NCI-H2081 treated with DMSO at 0.1 percent for 48 hours (cell line): ENCODE measurements at regions not wholly inside any gene's neighbourhood (a gene's known extent, or its start where the extent isn't known, plus 50 kb on each side); places are given as distances from the start of the nearest gene placed in this dataset.

Experiments used
- DNase-seq: peaks from one replicate; lab custom pipeline; 2025; lab: John Stamatoyannopoulos, UW

GRCh38 chr1:22350924-22351767 lies 100.5 kb upstream of the ZBTB40 start:
- DNase-seq = no peak

GRCh38 chr1:22351768-22352080 lies 99.9 kb upstream of the ZBTB40 start:
- no peak for DNase-seq

- DNase-seq = no peak
Measured at GRCh38 chr1:22352355-22352754, 99.3 kb upstream of the ZBTB40 start.

- no peak for DNase-seq
Measured at GRCh38 chr1:22352896-22353295, 98.8 kb upstream of the ZBTB40 start.

DNA sequence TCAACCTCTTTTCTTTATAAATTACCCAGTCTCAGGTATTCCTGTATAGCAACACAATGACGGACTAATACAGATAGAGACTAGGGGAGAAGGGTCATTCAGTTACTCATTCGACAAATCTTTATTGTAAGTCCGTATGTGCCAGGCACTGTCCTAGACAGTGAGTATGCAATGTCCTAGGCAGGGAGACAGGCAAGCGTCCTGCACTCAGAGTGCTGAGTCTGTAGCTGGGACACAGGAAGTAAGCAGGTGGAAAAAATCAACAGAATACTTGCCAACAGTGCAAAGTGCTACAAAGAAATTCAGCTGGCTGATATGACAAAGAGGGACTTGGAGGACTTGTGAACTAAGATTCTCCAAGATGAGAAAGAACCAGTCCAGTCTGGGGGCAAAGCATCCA lies 92.2 kb upstream of the ZBTB40 start:
- DNase-seq = no peak

DNA sequence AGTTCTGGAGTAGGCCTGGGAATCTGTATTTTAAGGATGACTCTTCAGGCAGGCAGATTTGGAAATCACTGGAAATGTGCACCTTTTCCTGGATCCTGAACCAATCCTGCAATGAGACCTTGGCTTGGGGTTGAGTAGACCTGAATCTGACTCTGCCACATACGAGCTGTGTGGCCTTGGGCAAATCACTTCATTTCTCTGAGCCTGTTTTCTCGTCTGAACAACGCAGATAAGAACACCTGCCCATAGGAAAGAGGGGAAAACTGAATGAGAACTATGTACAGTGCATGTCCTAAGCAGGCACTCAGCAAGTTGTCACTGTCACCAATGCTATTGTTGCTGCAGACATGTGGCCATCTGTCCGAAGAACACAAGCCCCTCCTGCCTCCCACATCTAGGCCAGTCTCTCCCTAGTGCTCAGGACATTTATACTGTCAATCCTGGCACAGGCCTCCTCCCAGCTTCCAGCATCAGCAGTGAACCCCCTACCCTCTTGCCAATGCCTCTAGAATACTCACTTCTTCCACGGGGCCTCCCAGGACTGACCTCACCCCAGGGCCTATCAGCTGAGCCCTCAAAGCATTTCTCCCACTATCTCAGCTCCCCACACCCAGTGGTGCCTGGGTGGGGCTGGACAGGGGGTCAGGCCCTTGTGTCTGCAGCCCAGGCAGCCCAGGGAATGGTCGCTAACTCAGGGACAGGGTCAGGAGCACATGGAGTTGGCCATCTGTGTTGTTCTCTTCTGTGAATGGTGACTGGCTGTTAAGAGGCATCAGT lies 88.8 kb upstream of the ZBTB40 start:
- DNase-seq = no peak

DNA sequence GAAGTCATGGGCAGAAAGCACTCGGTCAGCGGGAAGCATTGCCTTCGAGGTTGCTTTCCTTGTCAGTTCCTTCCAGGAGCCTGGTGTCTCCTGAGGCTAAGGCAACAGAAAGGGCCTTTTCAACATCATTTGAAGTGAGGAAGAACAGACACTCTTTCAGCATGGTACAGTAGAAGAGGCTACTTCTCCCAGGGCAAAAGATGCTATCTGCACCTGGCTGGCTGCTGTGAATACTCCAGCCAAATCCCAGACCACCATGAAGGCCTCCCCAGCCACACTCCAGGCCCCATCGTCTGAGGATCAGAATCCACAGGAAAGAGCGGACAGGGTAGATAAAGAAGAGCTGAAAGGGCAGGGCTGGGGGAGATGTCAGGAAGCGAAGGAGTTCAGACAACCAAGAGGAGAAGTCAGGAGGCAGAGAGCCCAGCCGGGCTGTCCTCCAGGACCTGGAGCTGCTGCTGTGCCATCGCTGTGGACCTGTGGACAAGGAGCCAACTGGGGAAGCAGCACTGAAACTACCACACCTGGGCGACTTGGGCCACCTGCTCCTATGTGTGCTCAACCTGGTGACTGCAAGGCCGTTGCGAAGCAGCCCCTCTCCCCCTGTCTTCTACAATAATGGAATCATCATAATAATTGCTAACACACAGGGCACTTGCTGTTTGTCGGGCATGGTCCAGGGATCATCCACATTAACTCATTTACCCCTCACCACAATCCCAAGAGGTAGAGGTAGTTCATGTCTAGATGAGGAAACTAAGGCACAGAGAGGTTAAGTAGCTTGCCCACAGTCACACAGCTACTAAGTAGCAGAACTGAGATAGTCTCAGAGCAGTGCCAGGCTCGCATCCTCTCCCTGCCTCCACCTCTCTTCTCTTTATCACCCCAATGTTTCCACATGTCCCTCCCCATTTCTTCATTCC lies 88.0 kb upstream of the ZBTB40 start:
- DNase-seq = no peak

GRCh38 chr1:22364326-22364650 lies 87.4 kb upstream of the ZBTB40 start:
- no peak for DNase-seq

- no peak for DNase-seq
Measured at GRCh38 chr1:22364764-22365163, 86.9 kb upstream of the ZBTB40 start.

- no peak for DNase-seq
Measured at GRCh38 chr1:22365331-22366295, 86.0 kb upstream of the ZBTB40 start.

DNA sequence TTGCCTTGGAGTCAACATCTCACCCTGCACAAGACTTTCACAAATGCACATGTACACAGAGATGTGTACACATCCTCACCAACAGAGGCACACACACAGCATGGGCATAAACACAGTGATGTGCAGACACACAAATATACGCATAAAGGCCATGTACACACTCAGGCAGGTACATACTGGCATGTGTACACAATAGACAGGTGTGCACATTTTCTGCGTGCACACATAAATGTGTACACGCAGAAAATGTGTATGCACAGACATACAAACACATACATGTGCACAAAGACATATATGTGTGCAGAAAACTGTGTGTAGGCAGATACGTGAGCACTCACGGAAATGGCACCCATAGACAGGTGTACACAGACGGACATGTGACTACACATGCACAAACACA lies 85.3 kb upstream of the ZBTB40 start:
- DNase-seq = no peak

- DNase-seq = no peak
Measured at GRCh38 chr1:22368125-22368524, 83.5 kb upstream of the ZBTB40 start.

DNA sequence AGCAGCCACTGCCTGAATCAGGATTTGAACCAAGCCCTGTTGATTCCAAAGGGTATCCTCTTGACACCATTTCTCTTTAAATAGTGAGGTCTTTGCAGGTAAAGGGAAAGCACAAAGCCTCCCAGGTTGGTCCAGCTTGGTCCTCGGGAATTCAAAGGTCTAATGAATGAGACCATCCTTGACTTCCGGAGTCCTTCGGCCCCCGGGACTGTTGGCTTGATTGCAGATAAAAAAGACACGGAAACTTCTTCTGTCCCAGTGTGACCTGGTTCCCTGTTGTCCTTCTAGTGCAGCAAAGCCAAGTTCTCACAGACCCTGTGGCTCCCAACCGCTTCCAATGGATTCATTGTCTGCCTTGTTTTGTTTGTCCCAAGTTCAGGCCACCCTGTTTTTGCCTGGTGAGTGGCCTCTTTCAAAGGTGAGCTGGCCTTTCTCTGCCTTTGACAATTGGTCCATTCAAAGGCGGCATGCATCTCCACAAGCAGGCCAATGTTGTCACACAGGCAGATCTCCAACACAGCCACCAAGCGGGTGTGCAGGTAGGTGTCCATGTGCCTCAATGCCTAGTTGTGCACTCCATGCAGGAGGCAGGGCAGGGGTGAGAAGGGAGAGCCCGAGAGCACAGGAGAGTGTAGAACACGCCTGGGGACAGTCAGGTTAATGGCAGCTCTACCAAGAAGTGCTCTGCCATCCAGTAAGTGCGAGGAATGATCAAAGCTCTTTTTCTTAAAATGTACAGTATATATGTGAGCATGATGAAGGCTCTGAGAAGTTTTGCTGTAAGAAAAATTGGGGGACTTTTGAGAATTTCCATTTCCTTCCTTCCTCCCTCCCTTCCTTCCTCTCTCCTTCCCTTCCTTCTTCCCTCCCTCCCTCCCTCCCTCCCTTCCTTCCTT lies 82.1 kb upstream of the ZBTB40 start:
- no peak for DNase-seq

DNA sequence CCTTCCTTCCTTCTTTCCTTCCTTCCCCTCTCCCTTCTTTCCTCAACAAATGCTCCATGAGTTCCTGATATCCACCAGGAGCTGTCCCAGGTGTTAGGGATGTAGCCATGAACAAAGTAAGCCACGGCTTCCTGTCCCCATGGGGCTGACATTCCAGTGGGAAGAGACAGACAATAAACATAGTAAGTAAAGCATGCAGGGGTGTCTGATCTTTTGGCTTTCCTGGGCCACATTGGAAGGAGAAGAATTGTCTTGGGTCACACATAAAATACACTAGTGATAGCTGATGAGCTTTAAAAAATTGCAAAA lies 81.5 kb upstream of the ZBTB40 start:
- DNase-seq = no peak

DNA sequence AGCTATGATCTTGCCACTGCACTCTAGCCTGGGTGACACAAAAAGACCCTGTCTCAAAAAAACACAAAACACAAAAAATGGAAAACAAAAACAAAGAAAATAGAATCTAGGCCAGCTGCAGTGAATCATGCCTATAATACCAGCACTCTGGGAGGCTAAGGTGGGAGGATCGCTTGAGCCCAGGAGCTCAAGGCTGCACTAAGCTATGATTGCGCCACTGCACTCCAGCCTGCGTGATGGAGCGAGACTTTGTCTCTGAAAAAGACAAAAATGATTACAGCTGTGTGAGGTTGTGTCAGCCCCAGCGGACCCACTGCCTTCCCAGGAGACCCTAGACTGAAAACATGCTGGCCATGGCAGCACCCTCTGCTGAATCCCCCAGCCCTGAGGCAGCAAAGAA lies 80.2 kb upstream of the ZBTB40 start:
- DNase-seq = no peak

GRCh38 chr1:22373252-22373651 lies 78.4 kb upstream of the ZBTB40 start:
- DNase-seq = no peak

DNA sequence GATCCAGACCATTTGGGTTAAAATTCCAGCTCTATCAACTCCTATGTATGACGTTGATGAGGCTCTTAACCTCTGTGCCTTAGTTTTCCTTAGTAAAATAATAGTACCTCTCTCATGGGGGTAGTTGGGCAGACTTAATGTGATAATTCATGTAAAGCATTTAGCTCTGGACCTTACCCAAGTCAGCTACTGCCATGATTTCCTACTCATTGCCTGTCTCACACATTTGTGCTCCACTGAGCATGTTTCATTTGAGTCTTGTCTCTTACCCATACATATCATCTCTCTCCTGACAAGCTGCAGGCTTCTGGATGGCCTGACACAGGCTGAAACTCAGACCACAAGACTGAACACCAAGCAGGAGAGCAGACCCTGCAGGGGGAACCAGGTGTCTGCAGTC lies 77.7 kb upstream of the ZBTB40 start:
- DNase-seq = no peak

GRCh38 chr1:22375601-22376000 lies 76.0 kb upstream of the ZBTB40 start:
- no peak for DNase-seq

- DNase-seq = no peak
Measured at GRCh38 chr1:22376001-22376400, 75.7 kb upstream of the ZBTB40 start.

DNA sequence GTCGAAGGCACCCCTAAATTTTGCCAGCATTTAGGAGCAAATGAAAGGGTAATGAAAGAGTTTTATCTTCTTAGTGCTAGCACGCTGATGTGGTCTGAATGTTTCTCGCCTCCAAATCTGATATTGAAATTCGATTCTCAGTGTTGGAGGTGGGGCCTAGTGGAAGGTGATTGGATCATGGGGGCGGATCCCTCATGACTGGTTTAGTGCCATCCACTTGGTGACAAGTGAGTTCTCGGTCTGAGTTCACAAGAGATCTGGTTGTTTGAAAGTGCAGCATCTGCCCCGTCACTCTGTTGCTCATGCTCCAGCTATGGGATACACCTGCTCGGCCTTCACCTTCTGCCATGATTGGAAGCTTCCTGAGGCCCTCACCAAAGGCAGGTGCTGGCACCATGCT lies 75.1 kb upstream of the ZBTB40 start:
- no peak for DNase-seq

DNA sequence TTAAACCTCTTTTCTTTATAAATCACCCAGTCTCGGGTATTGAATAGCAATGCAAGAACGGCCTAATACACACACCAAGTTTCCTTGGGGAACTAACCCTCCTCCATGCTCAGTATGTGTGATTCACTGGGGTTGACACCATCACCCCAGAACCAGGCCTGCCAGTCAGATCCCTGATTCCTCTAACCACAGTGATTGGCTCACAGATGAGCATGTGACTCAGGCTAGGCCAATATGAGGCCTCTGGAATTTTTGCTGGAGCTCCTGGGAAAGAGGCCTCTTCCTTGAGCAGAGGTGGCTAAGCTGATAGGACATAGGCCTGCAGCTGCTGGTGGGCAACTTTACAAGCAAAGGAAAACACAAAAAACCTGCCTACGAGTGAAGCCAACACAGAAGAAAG lies 74.7 kb upstream of the ZBTB40 start:
- no peak for DNase-seq
